K562 (cell line): ENCODE measurements at regions not wholly inside any gene's neighbourhood (a gene's known extent, or its start where the extent isn't known, plus 50 kb on each side); places are given as distances from the start of the nearest gene placed in this dataset.

Source experiments
- ATAC-seq: fragments of 200-7000 bp; cut with Tn5 transposase; 3 replicates; pipeline ENCODE4 v1.9.1; 2020; ENCODE audit warnings: moderate library complexity
- BruUV-seq: library from RNA; stranded (reverse); fragments of 400-500 nt; replicated peaks from 2 replicates; lab custom pipeline; 2021; lab: Mats Ljungman, UMichigan
- CTCF ChIA-PET: fragments of 300-600 bp; formaldehyde crosslinking; extraction: SDS; loops from one replicate; lab custom pipeline; 2021; ENCODE audit warnings: low intra/inter-chr PET ratio; lab: Yijun Ruan, JAX
- POLR2A ChIA-PET: fragments of 300-600, 350-650 bp; sonication (Branson Sonifier 250); formaldehyde crosslinking; extraction: SDS; loops from one replicate; lab custom pipeline; 2021; ENCODE audit warnings: antibody characterized with exemption, inconsistent platforms; lab: Yijun Ruan, JAX
- DNase-seq, 4 experiments: peaks; one replicate each; pipeline versions ENCODE4 v3.0.0 to v3.0.0-alpha.2; 2011 to 2018; ENCODE audit warnings: low spot score in 3 of 4, mixed read lengths in 3 of 4; ENCODE audit errors: extremely low read depth in 1 of 4
- FAIRE-seq: peaks from 2 replicates; lab custom pipeline; 2011; peaks lifted over from hg19 to GRCh38; lab: Jason Lieb, UNC
- H2AFZ ChIP-seq: 2 replicates; pipeline ENCODE4 v1.6.0; 2011; ENCODE audit warnings: low read depth, low read length, control low read depth, inconsistent platforms
- H3K27ac ChIP-seq: fragments of 200-600 bp; 3 replicates; pipeline ENCODE4 v1.8.0; 2011; ENCODE audit warnings: low read depth, mild to moderate bottlenecking, control low read depth, inconsistent platforms, low read length, moderate library complexity, mixed read lengths; ENCODE audit errors: extremely low read depth
- H3K27me3 ChIP-seq, 2 experiments: fragments of 300-600 bp in 1 of 2; 2 replicates in 1 of 2; 3 replicates in 1 of 2; pipeline versions ENCODE4 v1.6.0 to v1.8.0; 2011; ENCODE audit warnings: inconsistent platforms in 2 of 2, low read length in 2 of 2, mild to moderate bottlenecking in 1 of 2, mixed read lengths in 1 of 2, moderate library complexity in 1 of 2; ENCODE audit not compliant: control insufficient read depth in 2 of 2, insufficient read depth in 2 of 2
- H3K36me3 ChIP-seq: fragments of 300-600 bp; 3 replicates; pipeline ENCODE4 v1.8.0; 2011; ENCODE audit warnings: mild to moderate bottlenecking, low read length, inconsistent platforms; ENCODE audit not compliant: control insufficient read depth, insufficient read depth
- H3K4me1 ChIP-seq, 2 experiments: fragments of 200-600 bp in 1 of 2; replicated peaks in 1 of 2; 2 replicates in 1 of 2; 3 replicates in 1 of 2; pipeline versions ENCODE4 v1.5.1 to v1.8.0; 2011; ENCODE audit warnings: inconsistent platforms in 2 of 2, low read length in 2 of 2, mild to moderate bottlenecking in 1 of 2, mixed read lengths in 1 of 2, moderate library complexity in 1 of 2; ENCODE audit not compliant: control insufficient read depth in 2 of 2, insufficient read depth in 2 of 2
- H3K4me2 ChIP-seq: 2 replicates; pipeline ENCODE4 v1.6.1; 2011; ENCODE audit warnings: low read length, control low read depth, inconsistent platforms, mixed read lengths; ENCODE audit not compliant: insufficient read depth
- H3K4me3 ChIP-seq: fragments of 200-600 bp; sonication (generic), shearing (Covaris generic); 2 replicates; pipeline ENCODE4 v1.5.1; 2016; ENCODE audit warnings: control low read depth, inconsistent platforms
- H3K79me2 ChIP-seq: fragments of 200-600 bp; 3 replicates; pipeline ENCODE4 v1.8.0; 2011; ENCODE audit warnings: low read length, inconsistent platforms; ENCODE audit not compliant: control insufficient read depth, insufficient read depth
- H3K9ac ChIP-seq, 2 experiments: 2 replicates each; pipeline versions ENCODE4 v1.6.0 to v1.6.1; 2011; ENCODE audit warnings: low read depth in 2 of 2, low read length in 2 of 2, control low read depth in 1 of 2, inconsistent platforms in 1 of 2, mild to moderate bottlenecking in 1 of 2, mixed read lengths in 1 of 2; ENCODE audit not compliant: insufficient read depth in 1 of 2
- H3K9me1 ChIP-seq: one replicate; pipeline ENCODE4 v1.6.0; 2011; ENCODE audit warnings: inconsistent platforms, mild to moderate bottlenecking, low read length, moderate library complexity; ENCODE audit not compliant: control insufficient read depth, insufficient read depth
- H3K9me3 ChIP-seq: replicated peaks from 2 replicates; pipeline ENCODE4 v1.5.1; 2011; ENCODE audit warnings: low read depth, low read length, inconsistent platforms; ENCODE audit not compliant: control insufficient read depth, insufficient read depth
- H4K20me1 ChIP-seq: replicated peaks from 2 replicates; pipeline ENCODE4 v1.6.1; 2011; ENCODE audit warnings: low read length, inconsistent platforms, mixed read lengths; ENCODE audit not compliant: control insufficient read depth, insufficient read depth
- KAT2B ChIP-seq: IDR thresholded peaks from one replicate; pipeline ENCODE4 v1.6.1; 2012; ENCODE audit warnings: low read depth, mild to moderate bottlenecking, control low read depth, inconsistent platforms, low read length, moderate library complexity
- RFX5 ChIP-seq: IDR thresholded peaks from 2 replicates; pipeline ENCODE4 v1.6.1; 2011; ENCODE audit warnings: low read depth, mild to moderate bottlenecking, improper control_type of control experiment, low read length
- SNIP1 ChIP-seq: fragments of 450-650 bp; IDR thresholded peaks from 2 replicates; pipeline ENCODE4 v1.7.1; 2017; ENCODE audit warnings: low read depth, mild to moderate bottlenecking
- SRSF7 ChIP-seq: fragments of 200-400 bp; formaldehyde crosslinking; optimal IDR thresholded peaks from 2 replicates; pipeline ENCODE3; 2017; ENCODE audit warnings: mild to moderate bottlenecking, low read depth, low read length
- TAL1 ChIP-seq: fragments of 450-650 bp; IDR thresholded peaks from 2 replicates; pipeline ENCODE4 v1.6.1; 2016; ENCODE audit warnings: mild to moderate bottlenecking
- ZNF57 ChIP-seq: fragments of 450-650 bp; formaldehyde crosslinking; IDR thresholded peaks from 2 replicates; pipeline ENCODE4 v1.4.0; 2020; ENCODE audit warnings: mild to moderate bottlenecking, moderate library complexity
- WGBS: fragments of 100-300 bp; shearing (Covaris generic); methylation state at CpG from one replicate; pipeline ENCODE4 v1.1.6; 2016; ENCODE audit warnings: low coverage, mixed read lengths; ENCODE audit not compliant: insufficient coverage; ENCODE audit errors: missing lambda C conversion rate; 5-methylcytosine and 5-hydroxymethylcytosine counted together
- in situ Hi-C: fragments of 300-500 bp; cut with MboI; formaldehyde crosslinking; loops from 4 replicates; pipeline ENCODE4 v1.15.0; 2018; ENCODE audit warnings: inconsistent platforms, mixed read lengths
- intact Hi-C: fragments of 100-400 bp; cut with micrococcal nuclease; formaldehyde crosslinking; loops from 2 replicates; pipeline ENCODE4 v1.14.2; 2022
- TF ChIP-seq, protein P1 (sequence below): IDR thresholded peaks from 2 replicates; pipeline ENCODE4 v1.6.1; 2011; ENCODE audit not compliant: insufficient read length; ENCODE audit errors: extremely low read depth
- TF ChIP-seq, protein P2 (sequence below), 2 experiments: fragments of 250-450 bp in 1 of 2; fragments of 450-650 bp in 1 of 2; sonication (Bioruptor Pico) in 1 of 2; IDR thresholded peaks; 2 replicates each; pipeline versions ENCODE4 v1.6.1 to v1.8.0; 2016 to 2021; ENCODE audit warnings: mild to moderate bottlenecking in 2 of 2, moderate library complexity in 2 of 2, missing compliant biosample characterization in 1 of 2, missing genetic modification characterization in 1 of 2

DNA sequence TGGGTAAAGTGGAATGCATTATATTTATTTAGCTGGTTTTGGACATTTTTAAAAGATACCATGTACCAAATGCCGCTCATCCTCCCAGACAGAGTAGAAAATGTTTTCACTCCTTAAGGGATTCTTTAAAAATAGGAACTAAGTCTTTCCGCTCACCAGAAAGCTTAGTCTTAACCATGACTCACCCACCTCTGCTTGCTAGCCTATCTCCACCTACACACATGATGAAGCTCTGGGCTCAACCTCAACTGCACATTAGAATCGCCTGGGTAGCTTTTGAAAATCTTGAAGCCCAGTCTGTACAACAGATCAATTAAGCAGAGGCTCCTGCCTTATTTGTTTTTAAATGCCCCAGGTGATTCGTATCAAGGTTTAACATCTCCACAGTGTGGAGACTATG is 260.5 kb downstream of the NEDD1 start (continued):
- TF ChIP-seq, protein P1, sequence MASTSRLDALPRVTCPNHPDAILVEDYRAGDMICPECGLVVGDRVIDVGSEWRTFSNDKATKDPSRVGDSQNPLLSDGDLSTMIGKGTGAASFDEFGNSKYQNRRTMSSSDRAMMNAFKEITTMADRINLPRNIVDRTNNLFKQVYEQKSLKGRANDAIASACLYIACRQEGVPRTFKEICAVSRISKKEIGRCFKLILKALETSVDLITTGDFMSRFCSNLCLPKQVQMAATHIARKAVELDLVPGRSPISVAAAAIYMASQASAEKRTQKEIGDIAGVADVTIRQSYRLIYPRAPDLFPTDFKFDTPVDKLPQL = no peak
- TF ChIP-seq, protein P2, sequence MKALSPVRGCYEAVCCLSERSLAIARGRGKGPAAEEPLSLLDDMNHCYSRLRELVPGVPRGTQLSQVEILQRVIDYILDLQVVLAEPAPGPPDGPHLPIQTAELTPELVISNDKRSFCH (CRISPR knock-in tag; IDR thresholded peaks at IDR 0.05) = no peak
- TF ChIP-seq, protein P2 (tag; IDR thresholded peaks at IDR 0.05) = no peak
- TF ChIP-seq KAT2B = no peak

DNA sequence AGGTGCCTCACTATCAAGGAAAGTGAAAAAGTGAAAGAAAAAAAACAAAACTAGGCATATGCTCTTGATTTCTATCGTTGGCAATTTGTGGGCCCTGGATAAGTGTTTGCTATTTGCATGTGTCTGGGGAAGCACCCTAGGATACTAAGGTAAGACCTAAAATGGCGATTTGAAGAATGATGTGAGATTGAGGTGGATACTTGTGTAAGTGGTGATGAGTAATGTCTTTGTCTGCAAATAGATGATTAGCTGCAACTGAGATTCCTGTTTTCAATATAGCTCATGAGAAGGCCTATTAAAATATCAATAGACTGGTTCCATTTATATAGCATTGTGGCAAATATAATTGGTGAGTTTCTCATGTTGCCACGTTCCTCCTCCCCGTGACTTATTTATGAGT is 261.7 kb downstream of the NEDD1 start:
- no TSS peak for BruUV-seq
- FAIRE-seq (no peak), ATAC-seq (no peak)

More for the DNA sequence above, 261.7 kb downstream of the NEDD1 start:
- DNase-seq = no peak
- no peaks in the 10 kb centered on the region for H4K20me1 ChIP-seq
- no peak overlapping the region for H2AFZ ChIP-seq
- WGBS = 0% methylated on average over 4 of the region's 4 CpGs
- H3K4me3 ChIP-seq = no peak overlapping the region
- no peak overlapping the region for H3K4me2 ChIP-seq
- intact Hi-C loops = no loop called here
- no peaks in the 10 kb centered on the region for H3K4me1 ChIP-seq
- TF ChIP-seq SRSF7 (no peak), SNIP1 (no peak), ZNF57 (CRISPR knock-in tag) (no peak), TAL1 (no peak), RFX5 (no peak)
- no peak overlapping the region for H3K9ac ChIP-seq
- no peaks in the 10 kb centered on the region for H3K36me3 ChIP-seq
- H3K9me3 ChIP-seq = no peaks in the 10 kb centered on the region
- H3K9me1 ChIP-seq = no peaks in the 10 kb centered on the region
- ChIA-PET POLR2A (interaction anchor here (0.6 kb wide), 1 partner anchor 73 kb away, joined by 3 read pairs; no protein-coding TSS in a partner anchor), CTCF (no interaction called here)
- H3K79me2 ChIP-seq = no peaks in the 10 kb centered on the region
- no peaks in the 10 kb centered on the region for H3K27me3 ChIP-seq
- H3K27ac ChIP-seq = no peak overlapping the region
- in situ Hi-C loops = no loop called here
